ENCODE measurements at regions not wholly inside any gene's neighbourhood (a gene's known extent, or its start where the extent isn't known, plus 50 kb on each side); places are given as distances from the start of the nearest gene placed in this dataset.

GRCh38 chr3:117141812-117142211, 432.2 kb downstream of the TUSC7 start (continued):
- TF ChIP-seq ZNF462 (CRISPR knock-in tag; IDR thresholded peaks at IDR 0.05), result no peak
- no peak for TF ChIP-seq JUNB (IDR thresholded peaks at IDR 0.05; ENCODE audit: unreplicated experiment)
- no peak for TF ChIP-seq CTCF (conservative IDR thresholded peaks at IDR 0.05; ENCODE audit: low read depth in 2 of 2)
- TF ChIP-seq EZH2 (IDR thresholded peaks at IDR 0.05; ENCODE audit: low read depth, unreplicated experiment), result no peak
- no peak for TF ChIP-seq NANOG (IDR thresholded peaks at IDR 0.05; ENCODE audit: borderline replicate concordance)
- TF ChIP-seq, protein P1, sequence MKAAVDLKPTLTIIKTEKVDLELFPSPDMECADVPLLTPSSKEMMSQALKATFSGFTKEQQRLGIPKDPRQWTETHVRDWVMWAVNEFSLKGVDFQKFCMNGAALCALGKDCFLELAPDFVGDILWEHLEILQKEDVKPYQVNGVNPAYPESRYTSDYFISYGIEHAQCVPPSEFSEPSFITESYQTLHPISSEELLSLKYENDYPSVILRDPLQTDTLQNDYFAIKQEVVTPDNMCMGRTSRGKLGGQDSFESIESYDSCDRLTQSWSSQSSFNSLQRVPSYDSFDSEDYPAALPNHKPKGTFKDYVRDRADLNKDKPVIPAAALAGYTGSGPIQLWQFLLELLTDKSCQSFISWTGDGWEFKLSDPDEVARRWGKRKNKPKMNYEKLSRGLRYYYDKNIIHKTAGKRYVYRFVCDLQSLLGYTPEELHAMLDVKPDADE (IDR thresholded peaks at IDR 0.05), result no peak
- TF ChIP-seq ZNF331 (CRISPR knock-in tag; IDR thresholded peaks at IDR 0.05; ENCODE audit: low read depth), result no peak

DNA sequence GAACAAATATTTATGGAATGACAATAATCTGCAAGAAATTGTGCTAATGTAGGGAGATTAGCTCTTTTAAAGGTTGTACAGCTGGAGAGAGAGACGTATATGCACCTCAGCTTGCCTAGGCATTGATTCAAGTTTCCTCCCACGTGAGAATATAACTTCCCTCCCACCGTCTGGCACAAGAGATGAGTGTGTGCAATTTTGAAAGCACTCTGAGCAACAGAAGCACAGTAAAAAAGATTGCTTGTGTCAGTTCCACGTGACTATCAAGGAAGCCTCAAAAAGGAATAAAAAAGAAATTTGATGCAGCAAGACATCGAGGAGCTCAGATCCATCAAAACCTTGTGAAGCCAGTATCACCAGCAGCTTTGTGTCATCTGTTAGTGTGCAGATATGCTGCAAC, 435.3 kb downstream of the TUSC7 start:
- ATAC-seq, result no peak
- no peak overlapping the region for H2AFZ ChIP-seq

More for the DNA sequence above, 435.3 kb downstream of the TUSC7 start:
- DNase-seq (ENCODE audit: low spot score), result no peak
- H4K20me1 ChIP-seq (replicated peaks; ENCODE audit: insufficient read depth), result no peaks in the 10 kb centered on the region
- no peaks in the 10 kb centered on the region for H3K9me2 ChIP-seq (ENCODE audit: insufficient read depth)
- H3K36me3 ChIP-seq (ENCODE audit: insufficient read depth), result no peaks in the 10 kb centered on the region
- no peaks in the 10 kb centered on the region for H3K27me3 ChIP-seq (ENCODE audit: insufficient read depth)
- Mint-ChIP-seq H3K27ac (no peak overlapping the region), H3K4me1 (peaks cover 29% of the 10 kb centered on the region), H3K4me3 (no peak overlapping the region), H3K36me3 (ENCODE audit: low read depth) (no peaks in the 10 kb centered on the region), H3K27me3 (ENCODE audit: insufficient read depth, low read depth, poor library complexity) (no peaks in the 10 kb centered on the region), H3K9me3 (no peaks in the 10 kb centered on the region)
- TF ChIP-seq, protein P2, sequence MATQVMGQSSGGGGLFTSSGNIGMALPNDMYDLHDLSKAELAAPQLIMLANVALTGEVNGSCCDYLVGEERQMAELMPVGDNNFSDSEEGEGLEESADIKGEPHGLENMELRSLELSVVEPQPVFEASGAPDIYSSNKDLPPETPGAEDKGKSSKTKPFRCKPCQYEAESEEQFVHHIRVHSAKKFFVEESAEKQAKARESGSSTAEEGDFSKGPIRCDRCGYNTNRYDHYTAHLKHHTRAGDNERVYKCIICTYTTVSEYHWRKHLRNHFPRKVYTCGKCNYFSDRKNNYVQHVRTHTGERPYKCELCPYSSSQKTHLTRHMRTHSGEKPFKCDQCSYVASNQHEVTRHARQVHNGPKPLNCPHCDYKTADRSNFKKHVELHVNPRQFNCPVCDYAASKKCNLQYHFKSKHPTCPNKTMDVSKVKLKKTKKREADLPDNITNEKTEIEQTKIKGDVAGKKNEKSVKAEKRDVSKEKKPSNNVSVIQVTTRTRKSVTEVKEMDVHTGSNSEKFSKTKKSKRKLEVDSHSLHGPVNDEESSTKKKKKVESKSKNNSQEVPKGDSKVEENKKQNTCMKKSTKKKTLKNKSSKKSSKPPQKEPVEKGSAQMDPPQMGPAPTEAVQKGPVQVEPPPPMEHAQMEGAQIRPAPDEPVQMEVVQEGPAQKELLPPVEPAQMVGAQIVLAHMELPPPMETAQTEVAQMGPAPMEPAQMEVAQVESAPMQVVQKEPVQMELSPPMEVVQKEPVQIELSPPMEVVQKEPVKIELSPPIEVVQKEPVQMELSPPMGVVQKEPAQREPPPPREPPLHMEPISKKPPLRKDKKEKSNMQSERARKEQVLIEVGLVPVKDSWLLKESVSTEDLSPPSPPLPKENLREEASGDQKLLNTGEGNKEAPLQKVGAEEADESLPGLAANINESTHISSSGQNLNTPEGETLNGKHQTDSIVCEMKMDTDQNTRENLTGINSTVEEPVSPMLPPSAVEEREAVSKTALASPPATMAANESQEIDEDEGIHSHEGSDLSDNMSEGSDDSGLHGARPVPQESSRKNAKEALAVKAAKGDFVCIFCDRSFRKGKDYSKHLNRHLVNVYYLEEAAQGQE (IDR thresholded peaks at IDR 0.05; ENCODE audit: unreplicated experiment), result no peak
- TF ChIP-seq JUNB (IDR thresholded peaks at IDR 0.05; ENCODE audit: unreplicated experiment) (no peak), EZH2phosphoT487 (IDR thresholded peaks at IDR 0.05; ENCODE audit: unreplicated experiment) (no peak), EZH2 (IDR thresholded peaks at IDR 0.05; ENCODE audit: low read depth, unreplicated experiment) (no peak), CREB1 (CRISPR knock-in tag; IDR thresholded peaks at IDR 0.05; ENCODE audit: low read depth) (no peak)
- H3K79me2 ChIP-seq (replicated peaks; ENCODE audit: insufficient read depth), result no peaks in the 10 kb centered on the region
- no peak overlapping the region for H3K4me3 ChIP-seq
- no peak overlapping the region for H3K4me2 ChIP-seq
- H3F3A ChIP-seq (replicated peaks; ENCODE audit: low read depth), result no peaks in the 10 kb centered on the region
- peaks cover 18% of the 10 kb centered on the region for H3K4me1 ChIP-seq (ENCODE audit: insufficient read depth)
- no peak overlapping the region for H3K27ac ChIP-seq (ENCODE audit: low read depth)

All from GM23338 (cell line).